ENCODE measurements at regions not wholly inside any gene's neighbourhood (a gene's known extent, or its start where the extent isn't known, plus 50 kb on each side); places are given as distances from the start of the nearest gene placed in this dataset.

- H3K4me3 Mint-ChIP-seq (ENCODE audit: low read depth), result no peak overlapping the region
- no peak for TF ChIP-seq CTCF (IDR thresholded peaks at IDR 0.05; ENCODE audit: unreplicated experiment)
- no peak for DNase-seq (ENCODE audit: low spot score, unreplicated experiment)
- no peaks in the 10 kb centered on the region for H3K36me3 Mint-ChIP-seq (ENCODE audit: insufficient read depth)
- no peaks in the 10 kb centered on the region for H3K9me3 Mint-ChIP-seq (ENCODE audit: low read depth)
- no peak overlapping the region for H3K27ac Mint-ChIP-seq
- peaks cover 5% of the 10 kb centered on the region for H3K4me1 Mint-ChIP-seq (ENCODE audit: low read depth)
- peaks cover 20% of the 10 kb centered on the region for H3K27me3 Mint-ChIP-seq
These were observed 231.4 kb downstream of the TMEM114 start for GRCh38 chr16:8358937-8359336.

GRCh38 chr16:8355675-8356074 is 234.6 kb downstream of the TMEM114 start:
- H3K4me3 Mint-ChIP-seq (ENCODE audit: low read depth), result no peak overlapping the region
- DNase-seq (ENCODE audit: low spot score, unreplicated experiment), result no peak

GRCh38 chr16:8346294-8346693 is 244.0 kb downstream of the TMEM114 start:
- DNase-seq (ENCODE audit: low spot score, unreplicated experiment), result peak; percentile 48
- Mint-ChIP-seq H3K27ac (no peak overlapping the region), H3K36me3 (ENCODE audit: insufficient read depth) (no peaks in the 10 kb centered on the region), H3K4me1 (ENCODE audit: low read depth) (peaks cover 3% of the 10 kb centered on the region), H3K9me3 (ENCODE audit: low read depth) (no peaks in the 10 kb centered on the region), H3K27me3 (peaks cover 9% of the 10 kb centered on the region), H3K4me3 (ENCODE audit: low read depth) (no peak overlapping the region)
- no peak for TF ChIP-seq CTCF (IDR thresholded peaks at IDR 0.05; ENCODE audit: unreplicated experiment)

More at GRCh38 chr16:8355675-8356074, 234.6 kb downstream of the TMEM114 start:
- no peaks in the 10 kb centered on the region for H3K9me3 Mint-ChIP-seq (ENCODE audit: low read depth)
- no peak overlapping the region for H3K27ac Mint-ChIP-seq
- no peaks in the 10 kb centered on the region for H3K36me3 Mint-ChIP-seq (ENCODE audit: insufficient read depth)
- H3K27me3 Mint-ChIP-seq, result peaks cover 13% of the 10 kb centered on the region
- peak; percentile 57 for TF ChIP-seq CTCF (IDR thresholded peaks at IDR 0.05; ENCODE audit: unreplicated experiment)
- H3K4me1 Mint-ChIP-seq (ENCODE audit: low read depth), result peaks cover 5% of the 10 kb centered on the region

DNA sequence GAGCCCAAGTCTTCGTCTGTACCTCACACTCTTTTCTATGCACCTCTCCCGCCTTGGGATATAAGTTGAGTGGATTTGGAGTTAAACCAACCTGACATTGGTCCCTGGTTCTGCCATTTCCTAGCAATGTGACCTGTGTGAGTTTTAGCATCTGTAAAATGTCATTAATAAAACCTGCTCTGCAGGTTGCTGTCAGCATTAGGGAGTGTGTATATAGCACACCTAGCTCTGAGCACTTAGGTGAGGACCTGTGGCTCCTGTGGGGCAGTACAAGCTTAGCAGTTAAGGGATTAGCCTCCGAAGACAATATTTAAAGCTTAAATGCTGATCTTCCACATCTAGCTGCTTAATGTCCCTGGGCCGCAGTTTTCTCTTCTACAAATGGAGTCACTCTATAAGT is 248.0 kb downstream of the TMEM114 start:
- Mint-ChIP-seq H3K27ac (no peak overlapping the region), H3K4me1 (ENCODE audit: low read depth) (peaks cover 8% of the 10 kb centered on the region), H3K4me3 (ENCODE audit: low read depth) (no peak overlapping the region), H3K9me3 (ENCODE audit: low read depth) (no peaks in the 10 kb centered on the region), H3K36me3 (ENCODE audit: insufficient read depth) (no peaks in the 10 kb centered on the region), H3K27me3 (peaks cover 16% of the 10 kb centered on the region)
- no peak for TF ChIP-seq CTCF (IDR thresholded peaks at IDR 0.05; ENCODE audit: unreplicated experiment)
- DNase-seq (ENCODE audit: low spot score, unreplicated experiment), result no peak

- Mint-ChIP-seq H3K9me3 (ENCODE audit: low read depth) (no peaks in the 10 kb centered on the region), H3K27ac (no peak overlapping the region), H3K27me3 (peaks cover 17% of the 10 kb centered on the region), H3K4me1 (ENCODE audit: low read depth) (no peaks in the 10 kb centered on the region), H3K4me3 (ENCODE audit: low read depth) (no peak overlapping the region), H3K36me3 (ENCODE audit: insufficient read depth) (no peaks in the 10 kb centered on the region)
- TF ChIP-seq CTCF (IDR thresholded peaks at IDR 0.05; ENCODE audit: unreplicated experiment), result no peak
- no peak for DNase-seq (ENCODE audit: low spot score, unreplicated experiment)
These were observed 259.6 kb downstream of the TMEM114 start for GRCh38 chr16:8330761-8331160.
